Adrenal gland (tissue), 9 donors: ENCODE measurements at regions not wholly inside any gene's neighbourhood (a gene's known extent, or its start where the extent isn't known, plus 50 kb on each side); places are given as distances from the start of the nearest gene placed in this dataset.

ENCODE experiments used
- DNase-seq, 7 donors: peaks; one replicate each; pipeline ENCODE4 v3.0.0-alpha.2; 2019 to 2020
- H3K27ac ChIP-seq, 5 donors: fragments of 200-600 bp; sonication (generic) in 4 of 5; 1 replicate in 3 of 5; 2 replicates in 2 of 5; pipeline versions ENCODE4 v1.5.1 to v1.8.0; 2016 to 2020; ENCODE audit warnings: mild to moderate bottlenecking in 1 of 5
- H3K27me3 ChIP-seq: fragments of 200-600 bp; 2 replicates; pipeline ENCODE4 v1.8.0; 2021
- H3K36me3 ChIP-seq, 2 donors: fragments of 200-600 bp; replicated peaks in 1 of 2; 1 replicate in 1 of 2; 2 replicates in 1 of 2; pipeline versions ENCODE4 v1.5.1 to v1.8.0; 2018 to 2022
- H3K4me1 ChIP-seq, 2 donors: fragments of 200-600 bp; replicated peaks in 1 of 2; 1 replicate in 1 of 2; 2 replicates in 1 of 2; pipeline versions ENCODE4 v1.5.1 to v1.8.0; 2018 to 2021
- H3K4me3 ChIP-seq, 4 donors: fragments of 200-600 bp; sonication (generic) in 3 of 4; one replicate each; pipeline ENCODE4 v1.5.1; 2016 to 2018
- H3K9me3 ChIP-seq, 3 donors: fragments of 200-600 bp; sonication (generic) in 1 of 3; replicated peaks in 1 of 3; 1 replicate in 2 of 3; 2 replicates in 1 of 3; pipeline versions ENCODE4 v1.5.1 to v1.8.0; 2016 to 2021
- CTCF ChIP-seq, 6 experiments: fragments of 450-650 bp in 4 of 6; fragments of 200-600 bp in 2 of 6; sonication (generic) in 1 of 6; IDR thresholded peaks; 1 replicate in 5 of 6; 2 replicates in 1 of 6; pipeline versions ENCODE4 v1.5.1 to v1.8.0; 2016 to 2021; ENCODE audit warnings: antibody characterized with exemption in 6 of 6, mild to moderate bottlenecking in 2 of 6, moderate library complexity in 1 of 6
- POLR2A ChIP-seq, 2 donors: fragments of 450-650 bp; IDR thresholded peaks; one replicate each; pipeline ENCODE4 v1.6.1; 2017; ENCODE audit warnings: antibody characterized with exemption in 2 of 2, mild to moderate bottlenecking in 2 of 2, moderate library complexity in 1 of 2
- WGBS, 4 donors: extraction: QIAGEN DNeasy Blood & Tissue Kit in 2 of 4; methylation state at CpG; one replicate each; pipeline versions ENCODE4 v1.1.5 to v1.1.7; 2013 to 2017; 5-methylcytosine and 5-hydroxymethylcytosine counted together
- intact Hi-C, 2 donors: fragments of 100-400 bp; cut with DNase I; formaldehyde crosslinking; loops; one replicate each; pipeline versions ENCODE4 v1.14.1 to v1.15.0; 2022 to 2023
- donor health status: healthy with polysubstance abuse.
- donor health status: Bipolar disorder and iron deficiency.
- donor health status: DM: yes; HTN: yes; CAD: no.
- donor health status: DM: no; HTN: no; CAD: no.
- donor health status: DM: no; HTN: no; CAD: no.

GRCh38 chr15:94041746-94042145 lies 189.6 kb upstream of the MCTP2 start:
- intact Hi-C loops: no loop called here
- TF ChIP-seq POLR2A (IDR thresholded peaks at IDR 0.05): no peak
- no peak for TF ChIP-seq CTCF (IDR thresholded peaks at IDR 0.05)
- Histone ChIP-seq H3K27ac (peak overlapping the region in 1 of 5 donors; percentile 63), H3K4me3 (no peak overlapping the region), H3K4me1 (no peaks in the 10 kb centered on the region), H3K36me3 (no peaks in the 10 kb centered on the region), H3K9me3 (no peaks in the 10 kb centered on the region), H3K27me3 (no peaks in the 10 kb centered on the region)
- 45 to 64% (median 63%) methylated on average over 3 of the region's 3 CpGs for WGBS, 4 donors
- DNase-seq: no peak

DNA sequence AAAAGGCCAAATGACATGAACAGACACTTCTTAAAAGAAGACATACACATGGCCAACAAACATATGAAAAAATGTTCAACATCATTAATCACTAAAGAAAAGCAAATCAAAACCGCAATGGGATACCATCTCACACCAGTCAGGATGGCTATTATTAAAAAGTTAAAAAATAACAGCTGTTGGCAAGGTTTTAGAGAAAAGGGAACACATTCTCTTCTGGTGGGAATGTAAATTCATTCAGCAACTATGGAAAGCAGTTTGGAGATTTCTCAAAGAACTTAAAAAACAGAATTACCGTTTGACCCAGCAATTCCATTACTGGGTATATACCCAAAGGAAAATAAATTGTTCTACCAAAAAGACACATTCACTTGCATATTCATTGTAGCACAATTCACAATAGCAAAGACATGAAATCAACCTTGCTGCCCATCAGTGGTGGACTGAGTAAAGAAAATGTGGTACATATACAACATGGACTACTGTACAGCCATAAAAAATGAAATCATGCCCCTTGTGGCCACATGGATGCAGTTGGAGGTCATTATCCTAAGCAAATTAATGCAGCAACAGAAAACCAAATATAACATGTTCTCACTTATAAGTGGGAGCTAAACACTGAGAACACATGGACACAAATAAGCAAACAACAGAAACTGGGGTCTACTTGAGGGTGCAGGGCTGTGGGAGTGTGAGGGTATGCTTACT lies 190.7 kb upstream of the MCTP2 start:
- WGBS, 4 donors: 79 to 88% (median 84%) methylated on average over 2 of the region's 2 CpGs
- DNase-seq: no peak

GRCh38 chr15:94036156-94036555 lies 195.2 kb upstream of the MCTP2 start:
- Histone ChIP-seq H3K4me1 (no peaks in the 10 kb centered on the region), H3K4me3 (no peak overlapping the region), H3K27ac (no peak overlapping the region), H3K9me3 (no peaks in the 10 kb centered on the region), H3K27me3 (no peaks in the 10 kb centered on the region), H3K36me3 (no peaks in the 10 kb centered on the region)
- TF ChIP-seq POLR2A (IDR thresholded peaks at IDR 0.05): no peak
- TF ChIP-seq CTCF (IDR thresholded peaks at IDR 0.05): no peak
- no peak for DNase-seq
- WGBS, 4 donors: 51 to 81% (median 64%) methylated on average over 2 of the region's 2 CpGs
- intact Hi-C loops: no loop called here

More for the DNA sequence above, 190.7 kb upstream of the MCTP2 start:
- intact Hi-C loops: no loop called here
- H3K9me3 ChIP-seq: no peaks in the 10 kb centered on the region
- no peaks in the 10 kb centered on the region for H3K27me3 ChIP-seq
- no peak overlapping the region for H3K27ac ChIP-seq
- no peak overlapping the region for H3K4me3 ChIP-seq
- no peaks in the 10 kb centered on the region for H3K36me3 ChIP-seq
- no peak for TF ChIP-seq POLR2A (IDR thresholded peaks at IDR 0.05)
- no peak for TF ChIP-seq CTCF (IDR thresholded peaks at IDR 0.05)
- no peaks in the 10 kb centered on the region for H3K4me1 ChIP-seq

DNA sequence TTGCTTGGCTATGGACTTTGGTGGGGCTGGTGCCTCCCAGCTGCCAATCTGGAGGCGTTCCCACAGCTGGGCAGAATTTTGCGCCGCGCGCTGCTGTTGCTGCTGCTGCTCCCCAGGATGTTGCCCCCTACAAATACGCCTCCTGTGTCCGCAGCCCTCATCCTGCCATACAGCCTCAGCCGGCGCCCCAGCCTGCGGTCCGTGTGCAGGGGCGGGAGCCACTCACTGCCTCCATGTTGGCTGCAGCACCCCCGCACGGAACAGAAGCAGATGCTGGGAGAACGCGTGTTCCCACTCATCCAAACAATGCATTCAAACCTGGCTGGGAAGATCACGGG lies 197.7 kb upstream of the MCTP2 start:
- 89 to 94% (median 91%) methylated on average over 15 to 17 of the region's 17 CpGs for WGBS, 4 donors
- H3K27me3 ChIP-seq: no peaks in the 10 kb centered on the region
- no peak for DNase-seq
- no peaks in the 10 kb centered on the region for H3K36me3 ChIP-seq
- intact Hi-C loops: no loop called here
- TF ChIP-seq POLR2A (IDR thresholded peaks at IDR 0.05) (no peak), CTCF (IDR thresholded peaks at IDR 0.05) (no peak)
- H3K4me1 ChIP-seq: no peaks in the 10 kb centered on the region
- H3K9me3 ChIP-seq: no peaks in the 10 kb centered on the region
- no peak overlapping the region for H3K27ac ChIP-seq
- H3K4me3 ChIP-seq: no peak overlapping the region
